IPS DF 4.7 (cell line): ENCODE measurements at regions not wholly inside any gene's neighbourhood (a gene's known extent, or its start where the extent isn't known, plus 50 kb on each side); places are given as distances from the start of the nearest gene placed in this dataset.

Source experiments
- DNase-seq: peaks from one replicate; pipeline ENCODE4 v3.0.0-alpha.2; 2013; ENCODE audit warnings: low spot score; ENCODE audit errors: extremely low read depth

DNA sequence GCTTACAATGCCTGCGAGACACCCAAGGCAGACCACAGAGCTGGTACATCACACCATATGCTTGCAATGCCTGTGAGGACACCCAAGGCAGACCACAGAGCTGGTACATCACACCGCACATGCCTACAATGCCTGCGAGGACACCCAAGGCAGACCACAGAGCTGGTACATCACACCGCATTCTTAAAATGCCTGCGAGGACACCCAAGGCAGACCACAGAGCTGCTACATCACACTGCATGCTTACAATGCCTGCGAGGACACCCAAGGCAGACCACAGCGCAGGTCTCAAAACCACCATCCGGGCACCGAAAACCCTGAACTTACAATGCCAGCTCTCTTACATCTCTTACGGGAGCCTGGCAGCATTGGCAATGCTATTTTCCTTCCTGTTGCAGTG lies 799.6 kb downstream of the GALR1 start:
- DNase-seq, result no peak

- no peak for DNase-seq
Observed at GRCh38 chr18:78054801-78055200, 805.2 kb downstream of the GALR1 start.

DNA sequence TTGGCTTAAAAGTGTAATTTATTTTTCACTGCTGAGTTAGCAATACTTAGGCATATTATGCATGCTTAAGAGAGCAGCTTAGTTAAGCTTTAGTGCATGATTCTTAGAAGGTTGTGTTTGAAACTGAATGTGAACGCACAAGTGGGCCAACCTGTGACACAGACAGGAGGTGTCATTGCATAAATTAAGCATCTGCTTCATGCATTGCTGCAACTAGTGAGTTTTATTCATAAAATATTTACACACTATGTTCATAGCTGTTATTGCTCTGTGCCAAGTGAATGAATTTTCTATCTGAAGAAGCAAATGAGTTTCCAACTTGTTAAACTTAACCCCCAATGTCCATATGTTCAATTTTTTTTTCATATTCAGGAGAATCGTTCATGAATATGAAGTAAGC lies 806.4 kb downstream of the GALR1 start:
- DNase-seq, result no peak

- DNase-seq, result no peak
Observed at GRCh38 chr18:78069784-78070664, 820.4 kb downstream of the GALR1 start.

GRCh38 chr18:78071166-78071710 lies 821.6 kb downstream of the GALR1 start:
- DNase-seq, result no peak

DNA sequence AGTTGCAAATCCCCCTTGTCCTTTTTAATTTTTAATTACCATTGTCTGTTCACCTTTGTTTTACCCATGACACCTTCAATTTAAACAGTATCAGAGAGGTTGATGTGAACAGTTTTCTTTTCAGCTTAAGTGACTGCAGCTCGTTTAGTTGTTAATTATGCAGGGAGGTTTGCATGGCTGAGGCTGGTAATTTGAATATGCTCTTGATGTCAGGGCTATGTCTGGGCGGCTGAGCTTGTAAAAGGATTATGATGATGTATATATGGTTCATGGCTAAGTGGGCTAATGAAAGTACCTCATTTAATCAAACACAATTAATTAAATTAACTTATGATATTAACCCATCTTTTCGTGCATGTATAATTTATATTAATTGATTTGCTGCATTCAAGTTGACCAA lies 822.1 kb downstream of the GALR1 start:
- no peak for DNase-seq

- DNase-seq, result no peak
Observed at GRCh38 chr18:78072375-78072774, 822.7 kb downstream of the GALR1 start.

DNA sequence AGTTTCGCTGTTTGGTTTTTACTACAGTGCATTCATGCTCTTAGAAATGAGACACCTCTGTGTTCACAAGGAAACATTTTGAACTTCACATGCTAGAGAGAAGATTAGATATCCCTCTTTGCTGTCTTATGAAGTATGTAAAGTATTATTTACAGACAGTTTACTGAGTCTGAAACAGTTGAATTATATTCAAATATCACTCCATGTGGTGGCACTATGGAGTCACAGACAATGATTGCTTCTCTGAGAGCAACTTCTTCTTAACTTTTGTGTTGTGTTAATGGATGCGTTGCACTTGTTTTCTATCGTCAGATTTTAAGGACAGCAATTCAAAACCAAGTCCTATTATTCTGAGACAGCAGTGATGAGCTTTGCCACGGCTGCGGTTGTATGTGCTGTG lies 823.6 kb downstream of the GALR1 start:
- no peak for DNase-seq

GRCh38 chr18:78074400-78075020 lies 824.9 kb downstream of the GALR1 start:
- DNase-seq, result no peak

- DNase-seq, result no peak
Observed at GRCh38 chr18:78080081-78080480, 830.4 kb downstream of the GALR1 start.

GRCh38 chr18:78080761-78081160 lies 831.1 kb downstream of the GALR1 start:
- no peak for DNase-seq

GRCh38 chr18:78082816-78083215 lies 833.2 kb downstream of the GALR1 start:
- no peak for DNase-seq

DNA sequence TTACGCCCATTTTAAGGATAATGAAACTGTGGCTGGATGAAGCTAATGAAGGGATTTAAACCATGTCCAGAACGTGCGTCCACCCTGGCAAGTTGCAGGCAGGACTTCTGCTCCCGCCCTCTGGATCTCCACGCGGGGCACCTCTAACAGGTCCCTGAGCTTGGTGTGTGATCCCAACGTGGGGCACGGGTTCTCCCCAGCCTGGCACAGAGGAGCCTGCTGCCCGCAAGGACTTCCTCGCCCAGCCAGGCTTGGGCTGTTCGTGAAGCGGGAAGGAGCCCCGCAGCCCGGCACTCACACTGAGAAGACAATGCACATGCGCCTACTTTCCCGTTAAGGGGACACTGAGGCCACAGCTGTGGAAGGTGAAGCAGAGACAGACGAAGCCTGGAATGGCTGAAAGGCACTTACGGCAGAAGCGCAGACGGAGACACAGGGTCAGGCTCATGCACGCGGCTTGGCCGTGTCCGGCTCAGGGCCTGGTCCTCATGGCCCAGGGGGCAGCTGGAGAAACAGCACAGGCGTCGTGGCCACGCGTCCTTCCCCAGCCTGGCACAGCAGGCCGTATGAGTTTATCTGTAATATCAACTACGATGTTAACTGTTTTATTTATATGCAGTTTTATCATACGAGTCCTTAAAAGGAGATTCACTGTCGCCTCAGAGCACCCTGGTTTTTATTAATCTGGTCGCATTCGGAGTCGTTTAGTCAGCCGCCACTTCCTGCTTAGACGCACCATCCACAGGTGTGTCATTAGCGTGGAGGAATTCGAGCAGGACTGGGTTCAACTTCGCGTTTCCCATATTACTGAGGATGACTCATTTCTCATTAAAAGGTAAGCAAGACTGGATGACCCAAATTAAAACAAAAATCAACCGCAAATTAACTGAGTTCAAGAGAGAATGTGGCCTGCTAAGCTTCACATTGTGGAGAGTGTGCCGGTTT lies 835.9 kb downstream of the GALR1 start:
- DNase-seq, result no peak

DNA sequence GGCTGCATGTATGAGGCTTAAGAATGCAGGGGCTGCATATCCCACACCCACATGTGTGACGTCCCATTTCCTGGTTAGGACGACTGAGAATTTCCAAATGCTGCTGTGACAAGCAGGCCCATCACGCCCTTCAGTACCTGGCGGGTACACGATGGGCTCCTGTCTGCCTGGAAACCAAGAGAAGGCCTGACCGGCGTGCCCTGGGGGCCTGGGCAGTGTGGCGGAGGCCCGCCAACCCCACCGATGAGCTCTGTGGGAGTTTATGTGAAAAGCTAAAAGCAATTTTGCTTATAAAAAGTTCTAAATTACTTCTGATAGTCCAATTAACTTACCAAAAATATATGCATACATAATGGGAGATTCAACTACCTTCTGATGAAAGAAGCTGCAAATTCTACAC lies 837.3 kb downstream of the GALR1 start:
- DNase-seq, result no peak

DNA sequence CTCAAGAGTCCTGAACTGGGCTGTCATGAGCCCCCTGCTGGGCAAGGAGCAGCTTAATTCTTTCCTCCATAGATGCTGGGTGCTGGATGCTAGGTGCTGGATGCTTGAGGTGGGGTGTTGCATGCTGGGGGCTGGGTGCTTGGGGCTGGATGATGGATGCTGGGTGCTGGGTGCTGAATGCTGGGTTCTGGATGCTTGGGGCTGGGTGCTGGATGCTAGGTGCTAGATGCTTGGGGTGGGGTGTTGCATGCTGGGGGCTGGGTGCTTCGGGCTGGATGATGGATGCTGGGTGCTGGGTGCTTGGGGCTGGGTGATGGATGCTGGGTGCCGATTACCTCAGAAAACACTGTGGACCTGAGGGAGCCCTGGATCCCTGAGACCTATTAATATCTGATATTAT lies 837.7 kb downstream of the GALR1 start:
- no peak for DNase-seq

DNA sequence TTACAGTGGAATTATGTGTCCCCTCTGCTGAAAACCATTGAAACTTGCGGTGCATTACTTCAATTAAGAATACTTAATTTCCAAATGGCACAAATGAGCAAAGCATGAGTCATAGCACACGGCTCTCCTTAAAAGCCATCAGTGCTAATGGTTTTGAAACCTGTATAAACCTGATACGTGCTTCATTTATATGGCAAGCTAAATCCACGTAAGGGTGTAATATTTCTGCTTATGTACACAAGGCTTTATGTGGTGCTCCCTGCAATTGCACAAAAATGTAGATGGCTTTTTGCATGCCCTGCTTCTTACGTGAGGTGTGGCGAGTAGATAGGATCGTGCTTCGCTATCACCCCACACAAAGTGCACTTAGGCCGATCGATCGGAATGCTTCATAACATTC lies 840.9 kb downstream of the GALR1 start:
- DNase-seq, result no peak

- DNase-seq, result no peak
Observed at GRCh38 chr18:78092901-78093300, 843.3 kb downstream of the GALR1 start.

GRCh38 chr18:78099979-78100588 lies 850.4 kb downstream of the GALR1 start:
- DNase-seq, result no peak

- DNase-seq, result no peak
Observed at GRCh38 chr18:78101091-78101490, 851.4 kb downstream of the GALR1 start.

GRCh38 chr18:78102135-78102534 lies 852.5 kb downstream of the GALR1 start:
- DNase-seq, result no peak

DNA sequence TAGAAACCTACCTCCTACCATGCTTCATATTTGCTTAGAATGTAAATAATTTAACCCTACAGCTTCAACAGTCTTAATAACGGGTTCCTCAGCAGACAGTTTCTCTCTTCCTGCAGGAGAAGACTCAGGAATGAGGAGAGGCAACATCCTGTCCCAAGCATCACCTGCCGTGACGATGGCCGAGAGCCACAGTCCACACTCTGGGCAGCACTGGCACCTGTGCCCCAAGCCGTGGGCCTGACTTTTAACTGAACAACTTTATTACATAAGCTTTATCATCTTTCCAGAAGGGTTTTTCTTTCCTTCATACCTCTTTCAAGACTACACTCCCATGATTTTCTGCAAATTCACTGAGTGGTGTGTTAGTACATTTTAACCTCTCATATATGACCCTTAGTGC lies 856.0 kb downstream of the GALR1 start:
- no peak for DNase-seq
